Retinal pigment epithelial cell (primary cell): ENCODE measurements at regions not wholly inside any gene's neighbourhood (a gene's known extent, or its start where the extent isn't known, plus 50 kb on each side); places are given as distances from the start of the nearest gene placed in this dataset.

Experiments used
- DNase-seq: peaks from one replicate; pipeline ENCODE4 v3.0.0-alpha.2; 2010; ENCODE audit warnings: low read depth
- H3K4me3 ChIP-seq: 2 replicates; pipeline ENCODE4 v1.5.1; 2011; ENCODE audit warnings: mild to moderate bottlenecking, low read length, control low read depth, moderate library complexity
- CTCF ChIP-seq: conservative IDR thresholded peaks from 2 replicates; pipeline ENCODE4 v1.5.1; 2011; ENCODE audit warnings: low read depth, low read length, control low read depth, inconsistent platforms

GRCh38 chr21:35207322-35207721, 158.2 kb upstream of the RUNX1 start:
- DNase-seq: no peak
- no peak overlapping the region for H3K4me3 ChIP-seq
- no peak for TF ChIP-seq CTCF

- no peak overlapping the region for H3K4me3 ChIP-seq
- DNase-seq: no peak
- TF ChIP-seq CTCF: no peak
Measured at GRCh38 chr21:35206141-35207125, 157.3 kb upstream of the RUNX1 start.

- no peak for DNase-seq
- H3K4me3 ChIP-seq: no peak overlapping the region
- TF ChIP-seq CTCF: no peak
Measured at GRCh38 chr21:35204850-35205541, 155.9 kb upstream of the RUNX1 start.

GRCh38 chr21:35204125-35204524, 155.0 kb upstream of the RUNX1 start:
- H3K4me3 ChIP-seq: no peak overlapping the region
- no peak for TF ChIP-seq CTCF
- DNase-seq: no peak

GRCh38 chr21:35203093-35203977, 154.2 kb upstream of the RUNX1 start:
- H3K4me3 ChIP-seq: no peak overlapping the region
- TF ChIP-seq CTCF: no peak
- DNase-seq: no peak

- no peak for DNase-seq
- no peak for TF ChIP-seq CTCF
- no peak overlapping the region for H3K4me3 ChIP-seq
Measured at GRCh38 chr21:35202431-35202830, 153.3 kb upstream of the RUNX1 start.
